ENCODE measurements at regions not wholly inside any gene's neighbourhood (a gene's known extent, or its start where the extent isn't known, plus 50 kb on each side); places are given as distances from the start of the nearest gene placed in this dataset.

- TF ChIP-seq POLR2AphosphoS5 (IDR thresholded peaks at IDR 0.05; ENCODE audit: low read depth, low read length) (no peak), REST (IDR thresholded peaks at IDR 0.05; ENCODE audit: insufficient read depth in 1 of 2, low read depth in 2 of 2, low read length in 2 of 2) (no peak), FOXP2 (optimal IDR thresholded peaks at IDR 0.05; ENCODE audit: borderline replicate concordance, extremely low read depth, extremely low read length, insufficient read depth) (no peak), SIN3A (IDR thresholded peaks at IDR 0.05; ENCODE audit: borderline replicate concordance, insufficient read depth, low read length) (no peak), TAF1 (IDR thresholded peaks at IDR 0.05; ENCODE audit: borderline replicate concordance, insufficient read depth, low read length) (no peak)
Measured at GRCh38 chr2:42888321-42889245, 96.2 kb upstream of the HAAO start.

Measured in PFSK-1 (cell line).